ENCODE measurements at regions not wholly inside any gene's neighbourhood (a gene's known extent, or its start where the extent isn't known, plus 50 kb on each side); places are given as distances from the start of the nearest gene placed in this dataset.

DNA sequence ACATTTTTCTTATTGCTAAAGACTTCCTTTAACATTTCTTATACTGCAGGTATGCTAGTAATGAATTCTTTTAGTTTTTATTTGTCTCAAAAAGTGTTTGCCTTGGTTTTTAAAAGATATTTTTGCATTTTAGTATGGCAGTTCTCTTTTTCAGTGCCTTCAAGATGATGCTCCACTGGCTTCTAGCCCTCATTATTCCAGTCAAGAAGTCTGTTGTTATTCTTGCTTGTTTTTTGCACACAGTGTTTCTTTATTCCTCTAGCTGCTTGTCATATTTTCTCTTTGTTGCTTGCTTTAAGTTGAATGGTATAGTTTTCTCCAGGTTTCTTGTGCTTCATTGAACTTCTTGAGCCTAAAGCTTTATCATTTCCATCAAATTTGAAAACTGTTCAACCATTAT is 158.0 kb upstream of the SPHKAP start:
- TF ChIP-seq CTCF (IDR thresholded peaks at IDR 0.05; ENCODE audit: borderline replicate concordance) = no peak
- peaks cover 35% of the 10 kb centered on the region for H3K9me3 ChIP-seq (replicated peaks)
- intact Hi-C loops (cut with micrococcal nuclease) = no loop called here

GRCh38 chr2:228334180-228334579 is 152.7 kb upstream of the SPHKAP start:
- no peak for DNase-seq
- H3K4me3 ChIP-seq = no peak overlapping the region
- H3K36me3 ChIP-seq = no peaks in the 10 kb centered on the region
- H3K4me1 ChIP-seq = peaks cover 16% of the 10 kb centered on the region
- intact Hi-C loops (cut with micrococcal nuclease) = no loop called here
- TF ChIP-seq CTCF (IDR thresholded peaks at IDR 0.05; ENCODE audit: borderline replicate concordance) = no peak
- H3K27ac ChIP-seq (replicated peaks) = peak overlapping the region; percentile 29
- H3K27me3 ChIP-seq (ENCODE audit: low read depth) = no peaks in the 10 kb centered on the region
- H3K9me3 ChIP-seq (replicated peaks) = peaks cover 14% of the 10 kb centered on the region

More for the DNA sequence above, 158.0 kb upstream of the SPHKAP start:
- Histone ChIP-seq H3K27ac (replicated peaks) (no peak overlapping the region), H3K4me3 (no peak overlapping the region), H3K36me3 (no peaks in the 10 kb centered on the region), H3K27me3 (ENCODE audit: low read depth) (no peaks in the 10 kb centered on the region), H3K4me1 (peaks cover 10% of the 10 kb centered on the region)
- DNase-seq = no peak

DNA sequence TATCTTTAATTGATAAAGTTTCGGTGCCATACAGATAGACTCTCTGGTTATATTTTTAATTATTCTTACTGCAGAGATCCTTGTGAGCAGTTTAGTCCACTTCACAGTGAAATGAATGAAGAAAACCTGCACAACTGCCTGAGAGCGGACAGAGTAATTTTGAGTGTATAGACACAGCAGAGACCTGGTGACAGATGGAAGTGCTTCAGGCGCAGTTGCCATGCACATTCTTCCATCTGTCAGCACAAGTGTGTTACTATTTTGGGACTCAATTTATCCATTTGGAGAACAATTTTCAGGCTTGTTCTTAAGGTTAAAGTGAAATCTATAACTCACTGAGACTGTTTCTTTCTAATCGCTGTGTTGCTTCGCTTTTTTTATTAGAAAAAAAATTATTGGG is 147.8 kb upstream of the SPHKAP start:
- no peak for TF ChIP-seq CTCF (IDR thresholded peaks at IDR 0.05; ENCODE audit: borderline replicate concordance)
- Histone ChIP-seq H3K9me3 (replicated peaks) (peaks cover 37% of the 10 kb centered on the region), H3K27ac (replicated peaks) (peak overlapping the region; percentile 69)

GRCh38 chr2:228321015-228321414 is 139.5 kb upstream of the SPHKAP start:
- DNase-seq = no peak
- intact Hi-C loops (cut with micrococcal nuclease) = no loop called here
- Histone ChIP-seq H3K27me3 (ENCODE audit: low read depth) (no peaks in the 10 kb centered on the region), H3K9me3 (replicated peaks) (peaks cover under 1% of the 10 kb centered on the region), H3K4me1 (peaks cover 24% of the 10 kb centered on the region), H3K27ac (replicated peaks) (peak overlapping the region; percentile 41), H3K4me3 (no peak overlapping the region), H3K36me3 (no peaks in the 10 kb centered on the region)
- no peak for TF ChIP-seq CTCF (IDR thresholded peaks at IDR 0.05; ENCODE audit: borderline replicate concordance)

More for the DNA sequence above, 147.8 kb upstream of the SPHKAP start:
- H3K4me3 ChIP-seq = peak overlapping the region; percentile 2
- no peaks in the 10 kb centered on the region for H3K27me3 ChIP-seq (ENCODE audit: low read depth)
- H3K36me3 ChIP-seq = no peaks in the 10 kb centered on the region
- intact Hi-C loops (cut with micrococcal nuclease) = no loop called here
- peaks cover 9% of the 10 kb centered on the region for H3K4me1 ChIP-seq
- DNase-seq = no peak

- no peaks in the 10 kb centered on the region for H3K9me3 ChIP-seq (replicated peaks)
- H3K4me3 ChIP-seq = no peak overlapping the region
- TF ChIP-seq CTCF (IDR thresholded peaks at IDR 0.05; ENCODE audit: borderline replicate concordance) = peak; percentile 59
- peaks cover 24% of the 10 kb centered on the region for H3K4me1 ChIP-seq
- no peak for DNase-seq
- no peak overlapping the region for H3K27ac ChIP-seq (replicated peaks)
- H3K36me3 ChIP-seq = no peaks in the 10 kb centered on the region
- intact Hi-C loops (cut with micrococcal nuclease) = no loop called here
- H3K27me3 ChIP-seq (ENCODE audit: low read depth) = no peaks in the 10 kb centered on the region
Measured at GRCh38 chr2:228318218-228318617, 136.7 kb upstream of the SPHKAP start.

DNA sequence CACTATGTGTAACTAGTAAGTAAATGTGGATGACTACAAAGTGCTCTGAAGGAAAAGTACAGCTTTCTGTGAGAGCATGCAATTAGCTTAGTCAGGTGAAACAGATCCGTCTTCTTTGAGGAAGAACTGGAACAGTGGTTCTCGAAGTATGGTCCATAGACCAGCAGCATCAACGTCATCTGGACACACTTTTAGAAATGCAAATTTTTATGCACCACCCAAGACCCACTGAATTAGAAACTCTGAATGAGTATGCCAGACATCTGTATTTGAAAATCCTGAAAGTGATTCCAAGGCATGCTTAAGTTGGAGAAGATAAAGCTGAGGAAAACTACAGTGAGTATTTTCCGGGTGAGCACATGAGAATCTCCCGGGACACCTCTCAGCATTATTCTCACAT is 130.7 kb upstream of the SPHKAP start:
- DNase-seq = no peak
- H3K27ac ChIP-seq (replicated peaks) = no peak overlapping the region
- no peak for TF ChIP-seq CTCF (IDR thresholded peaks at IDR 0.05; ENCODE audit: borderline replicate concordance)
- no peaks in the 10 kb centered on the region for H3K4me1 ChIP-seq
- H3K36me3 ChIP-seq = no peaks in the 10 kb centered on the region
- H3K4me3 ChIP-seq = no peak overlapping the region
- intact Hi-C loops (cut with micrococcal nuclease) = no loop called here
- no peaks in the 10 kb centered on the region for H3K27me3 ChIP-seq (ENCODE audit: low read depth)
- no peaks in the 10 kb centered on the region for H3K9me3 ChIP-seq (replicated peaks)

Data from left ventricle myocardium inferior (tissue), 1 donor.